DND-41 (cell line): ENCODE measurements at regions not wholly inside any gene's neighbourhood (a gene's known extent, or its start where the extent isn't known, plus 50 kb on each side); places are given as distances from the start of the nearest gene placed in this dataset.

Source experiments
- ATAC-seq: fragments of 200-7000 bp; cut with Tn5 transposase; 3 replicates; pipeline ENCODE4 v1.9.1; 2021; ENCODE audit warnings: low read depth; ENCODE audit not compliant: insufficient read depth
- DNase-seq: peaks from one replicate; pipeline ENCODE4 v3.0.0-alpha.2; 2020
- H2AFZ ChIP-seq: 2 replicates; pipeline ENCODE4 v1.6.0; 2012; ENCODE audit warnings: low read depth, low read length
- H3K27ac ChIP-seq: 2 replicates; pipeline ENCODE4 v1.5.1; 2012; ENCODE audit warnings: low read length, inconsistent platforms
- H3K27me3 ChIP-seq: fragments of 200-600 bp; sonication (generic); 2 replicates; pipeline ENCODE4 v1.6.0; 2012; ENCODE audit warnings: low read length, mild to moderate bottlenecking, inconsistent platforms; ENCODE audit not compliant: insufficient read depth, poor library complexity
- H3K36me3 ChIP-seq: 2 replicates; pipeline ENCODE4 v1.5.1; 2012; ENCODE audit warnings: low read length, inconsistent platforms; ENCODE audit not compliant: insufficient read depth
- H3K4me1 ChIP-seq: 2 replicates; pipeline ENCODE4 v1.5.1; 2012; ENCODE audit warnings: mild to moderate bottlenecking, low read length; ENCODE audit not compliant: insufficient read depth
- H3K4me2 ChIP-seq: 2 replicates; pipeline ENCODE4 v1.6.0; 2012; ENCODE audit warnings: mild to moderate bottlenecking, moderate library complexity, low read length, inconsistent platforms; ENCODE audit not compliant: insufficient read depth
- H3K4me3 ChIP-seq, 2 experiments: fragments of 200-600 bp in 1 of 2; shearing (Covaris generic) in 1 of 2; 2 replicates each; pipeline ENCODE4 v1.5.1; 2012 to 2016; ENCODE audit warnings: inconsistent platforms in 2 of 2, low read length in 2 of 2, mild to moderate bottlenecking in 2 of 2, low read depth in 1 of 2, moderate library complexity in 1 of 2
- H3K79me2 ChIP-seq: 2 replicates; pipeline ENCODE4 v1.6.0; 2012; ENCODE audit warnings: low read length, inconsistent platforms; ENCODE audit not compliant: insufficient read depth
- H3K9ac ChIP-seq: 2 replicates; pipeline ENCODE4 v1.6.0; 2012; ENCODE audit warnings: low read depth, mild to moderate bottlenecking, inconsistent platforms, low read length, moderate library complexity
- H3K9me3 ChIP-seq: 2 replicates; pipeline ENCODE4 v1.5.1; 2012; ENCODE audit warnings: low read length, moderate library complexity, mild to moderate bottlenecking, inconsistent platforms; ENCODE audit not compliant: insufficient read depth, severe bottlenecking
- H4K20me1 ChIP-seq: 2 replicates; pipeline ENCODE4 v1.6.0; 2012; ENCODE audit warnings: low read length; ENCODE audit not compliant: insufficient read depth
- CTCF ChIP-seq: IDR thresholded peaks from 2 replicates; pipeline ENCODE4 v1.5.1; 2012; ENCODE audit warnings: borderline replicate concordance, low read length, moderate library complexity, mild to moderate bottlenecking; ENCODE audit not compliant: poor library complexity, severe bottlenecking; ENCODE audit errors: extremely low read depth
- EZH2 ChIP-seq: IDR thresholded peaks from 3 replicates; pipeline ENCODE4 v1.6.1; 2012; ENCODE audit warnings: borderline replicate concordance, low read depth, mild to moderate bottlenecking, moderate library complexity, low read length, inconsistent platforms; ENCODE audit not compliant: severe bottlenecking

GRCh38 chr11:79579063-79579462, 138.2 kb upstream of the TENM4 start:
- no peaks in the 10 kb centered on the region for H3K4me1 ChIP-seq
- DNase-seq: no peak
- no peak overlapping the region for H3K9ac ChIP-seq

DNA sequence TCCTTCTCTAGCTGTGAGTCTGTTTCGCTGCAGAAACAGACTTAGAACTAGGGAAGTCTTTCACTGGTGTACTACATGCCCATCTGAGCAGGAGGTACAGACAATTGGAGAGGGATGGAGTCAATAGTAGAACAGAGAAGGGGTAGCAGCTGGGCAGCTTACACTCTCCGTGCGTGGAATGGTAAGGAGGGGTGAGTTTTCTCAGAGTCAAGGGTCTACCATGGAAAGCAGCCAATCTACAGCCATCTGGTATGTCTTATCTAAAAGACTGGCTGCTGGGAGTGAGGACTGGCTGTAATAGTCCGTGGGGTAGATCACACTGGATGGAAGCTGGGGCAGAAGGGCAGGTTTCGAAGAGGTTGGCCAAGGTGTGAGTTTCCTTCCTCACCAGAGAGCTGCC, 137.3 kb upstream of the TENM4 start:
- Histone ChIP-seq H3K27ac (no peak overlapping the region), H3K27me3 (no peaks in the 10 kb centered on the region), H3K4me1 (no peaks in the 10 kb centered on the region), H3K4me2 (no peak overlapping the region), H3K4me3 (no peak overlapping the region), H4K20me1 (no peaks in the 10 kb centered on the region), H3K9ac (no peak overlapping the region), H3K79me2 (no peaks in the 10 kb centered on the region), H2AFZ (no peak overlapping the region), H3K9me3 (no peaks in the 10 kb centered on the region), H3K36me3 (no peaks in the 10 kb centered on the region)
- no peak for TF ChIP-seq EZH2
- TF ChIP-seq CTCF: no peak
- ATAC-seq (no peak), DNase-seq (no peak)

More at GRCh38 chr11:79579063-79579462, 138.2 kb upstream of the TENM4 start:
- Histone ChIP-seq H4K20me1 (no peaks in the 10 kb centered on the region), H2AFZ (no peak overlapping the region), H3K27ac (no peak overlapping the region), H3K36me3 (no peaks in the 10 kb centered on the region), H3K4me3 (no peak overlapping the region), H3K4me2 (no peak overlapping the region), H3K9me3 (no peaks in the 10 kb centered on the region), H3K27me3 (no peaks in the 10 kb centered on the region), H3K79me2 (no peaks in the 10 kb centered on the region)
- TF ChIP-seq CTCF: no peak
- no peak for TF ChIP-seq EZH2
- ATAC-seq: no peak

GRCh38 chr11:79575701-79576100, 134.9 kb upstream of the TENM4 start:
- Histone ChIP-seq H3K27me3 (no peaks in the 10 kb centered on the region), H3K9me3 (no peaks in the 10 kb centered on the region), H3K4me3 (no peak overlapping the region), H3K79me2 (no peaks in the 10 kb centered on the region), H3K9ac (no peak overlapping the region), H3K27ac (no peak overlapping the region), H2AFZ (no peak overlapping the region), H3K36me3 (no peaks in the 10 kb centered on the region), H3K4me2 (no peak overlapping the region), H3K4me1 (no peaks in the 10 kb centered on the region; the same call in 1 of the 2 replicates), H4K20me1 (no peaks in the 10 kb centered on the region)
- DNase-seq (no peak), ATAC-seq (no peak)
- TF ChIP-seq EZH2 (no peak), CTCF (no peak)

GRCh38 chr11:79570104-79570503, 129.3 kb upstream of the TENM4 start:
- no peak overlapping the region for H3K4me2 ChIP-seq
- no peak overlapping the region for H3K9ac ChIP-seq
- no peak overlapping the region for H3K27ac ChIP-seq
- TF ChIP-seq EZH2: no peak
- no peak for TF ChIP-seq CTCF
- no peaks in the 10 kb centered on the region for H3K36me3 ChIP-seq
- DNase-seq (peak; percentile 34), ATAC-seq (peak; percentile 90)
- no peaks in the 10 kb centered on the region for H4K20me1 ChIP-seq
- H3K4me1 ChIP-seq: peaks cover 4% of the 10 kb centered on the region; the same call in 1 of the 2 replicates
- no peaks in the 10 kb centered on the region for H3K79me2 ChIP-seq
- no peaks in the 10 kb centered on the region for H3K27me3 ChIP-seq
- no peaks in the 10 kb centered on the region for H3K9me3 ChIP-seq
- H3K4me3 ChIP-seq: no peak overlapping the region
- H2AFZ ChIP-seq: no peak overlapping the region
